PC-9 (cell line): ENCODE measurements at regions not wholly inside any gene's neighbourhood (a gene's known extent, or its start where the extent isn't known, plus 50 kb on each side); places are given as distances from the start of the nearest gene placed in this dataset.

Source experiments
- EZH2 ChIP-seq: fragments of 200-600 bp; sonication (generic); IDR thresholded peaks from 2 replicates; pipeline ENCODE4 v1.8.0; 2017; ENCODE audit warnings: antibody characterized with exemption, low read depth
- TF ChIP-seq, protein P1 (sequence below): fragments of 200-600 bp; sonication (generic); conservative IDR thresholded peaks from 2 replicates; pipeline ENCODE4 v1.6.1; 2017; ENCODE audit warnings: mixed run types, antibody characterized with exemption, mild to moderate bottlenecking, moderate library complexity

- TF ChIP-seq, protein P1, sequence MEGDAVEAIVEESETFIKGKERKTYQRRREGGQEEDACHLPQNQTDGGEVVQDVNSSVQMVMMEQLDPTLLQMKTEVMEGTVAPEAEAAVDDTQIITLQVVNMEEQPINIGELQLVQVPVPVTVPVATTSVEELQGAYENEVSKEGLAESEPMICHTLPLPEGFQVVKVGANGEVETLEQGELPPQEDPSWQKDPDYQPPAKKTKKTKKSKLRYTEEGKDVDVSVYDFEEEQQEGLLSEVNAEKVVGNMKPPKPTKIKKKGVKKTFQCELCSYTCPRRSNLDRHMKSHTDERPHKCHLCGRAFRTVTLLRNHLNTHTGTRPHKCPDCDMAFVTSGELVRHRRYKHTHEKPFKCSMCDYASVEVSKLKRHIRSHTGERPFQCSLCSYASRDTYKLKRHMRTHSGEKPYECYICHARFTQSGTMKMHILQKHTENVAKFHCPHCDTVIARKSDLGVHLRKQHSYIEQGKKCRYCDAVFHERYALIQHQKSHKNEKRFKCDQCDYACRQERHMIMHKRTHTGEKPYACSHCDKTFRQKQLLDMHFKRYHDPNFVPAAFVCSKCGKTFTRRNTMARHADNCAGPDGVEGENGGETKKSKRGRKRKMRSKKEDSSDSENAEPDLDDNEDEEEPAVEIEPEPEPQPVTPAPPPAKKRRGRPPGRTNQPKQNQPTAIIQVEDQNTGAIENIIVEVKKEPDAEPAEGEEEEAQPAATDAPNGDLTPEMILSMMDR: no peak
- no peak for TF ChIP-seq EZH2
Measured at GRCh38 chr7:90061077-90061476, 93.2 kb upstream of the STEAP1 start.
